ENCODE measurements at regions not wholly inside any gene's neighbourhood (a gene's known extent, or its start where the extent isn't known, plus 50 kb on each side); places are given as distances from the start of the nearest gene placed in this dataset.

DNA sequence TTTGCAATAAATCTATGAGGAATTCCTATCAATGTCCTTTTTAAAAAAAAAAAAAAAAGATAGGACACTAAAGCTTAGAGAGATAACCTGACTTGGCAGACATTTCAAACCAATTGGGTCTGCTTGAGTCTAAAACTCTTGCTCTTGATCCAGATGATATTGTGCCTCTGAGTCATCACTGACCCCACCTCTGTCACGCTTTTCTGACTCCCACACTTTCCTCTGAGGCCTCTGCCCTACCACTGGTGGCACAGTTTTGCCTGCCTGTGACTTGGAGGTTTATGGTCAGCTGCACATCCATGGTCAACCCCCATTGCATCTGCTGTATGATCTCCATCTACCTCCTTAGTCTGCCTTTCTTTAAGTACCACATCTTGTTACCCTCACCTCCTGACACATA, 328.7 kb downstream of the SPRY2 start:
- DNase-seq = no peak

- no peak for DNase-seq
Measured at GRCh38 chr13:80011448-80012212, 329.3 kb downstream of the SPRY2 start.

DNA sequence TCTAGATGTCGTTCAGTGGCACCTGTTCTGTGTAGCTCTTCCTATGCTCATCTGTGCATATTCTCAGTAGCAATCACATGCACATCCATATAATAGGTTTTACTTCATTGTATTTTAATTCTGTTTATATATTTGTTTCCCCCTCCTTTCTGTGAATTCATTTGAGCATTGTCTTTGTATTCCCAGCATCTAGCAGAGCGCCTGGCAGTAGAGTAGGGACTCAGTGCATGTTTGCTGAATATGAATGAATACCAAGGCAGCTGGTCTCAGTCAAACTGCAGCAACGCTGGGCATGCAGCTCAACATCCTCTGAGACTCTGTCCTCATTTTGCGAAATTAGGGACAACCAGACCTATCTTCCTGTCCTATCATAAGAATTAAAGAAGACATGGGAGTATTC, 330.1 kb downstream of the SPRY2 start:
- DNase-seq = no peak

GRCh38 chr13:80010286-80010831, 330.6 kb downstream of the SPRY2 start:
- DNase-seq = no peak

- no peak for DNase-seq
Measured at GRCh38 chr13:80009760-80010159, 331.2 kb downstream of the SPRY2 start.

DNA sequence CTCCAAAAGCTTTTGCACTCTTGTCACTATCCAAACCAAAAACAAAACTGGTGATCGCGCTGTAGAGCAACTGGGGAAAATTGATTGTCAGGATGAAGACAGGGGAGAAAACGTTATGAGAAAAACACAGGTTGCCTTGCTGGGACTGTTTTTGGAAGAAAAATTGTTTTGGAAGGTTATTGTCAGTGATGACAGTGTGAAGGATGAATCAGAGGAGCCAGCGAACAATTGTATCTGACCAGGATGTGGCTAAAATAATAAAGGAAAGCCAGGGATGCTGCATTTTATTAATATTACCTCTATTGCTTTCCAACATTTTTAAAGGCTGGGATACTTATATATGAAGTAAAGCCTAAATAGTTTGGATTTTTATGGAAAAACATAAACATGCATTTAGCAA, 334.0 kb downstream of the SPRY2 start:
- no peak for DNase-seq

DNA sequence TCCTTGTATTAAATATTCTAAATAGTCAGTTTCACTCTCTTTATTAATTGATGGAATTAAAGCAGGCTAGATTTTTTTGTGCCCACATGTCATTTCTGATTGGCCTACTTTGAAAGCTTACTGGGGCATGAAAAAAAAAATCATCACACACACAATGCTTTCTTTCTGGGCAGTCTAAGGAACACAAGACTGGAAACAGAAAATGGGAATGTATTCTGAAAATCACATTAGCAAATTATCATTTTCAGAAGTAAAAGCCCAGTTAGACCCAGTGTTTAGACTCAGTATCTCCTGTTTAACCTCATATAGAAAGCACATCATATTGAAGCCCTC, 339.4 kb downstream of the SPRY2 start:
- DNase-seq = no peak

GRCh38 chr13:80000684-80001509, 340.0 kb downstream of the SPRY2 start:
- DNase-seq = no peak

DNA sequence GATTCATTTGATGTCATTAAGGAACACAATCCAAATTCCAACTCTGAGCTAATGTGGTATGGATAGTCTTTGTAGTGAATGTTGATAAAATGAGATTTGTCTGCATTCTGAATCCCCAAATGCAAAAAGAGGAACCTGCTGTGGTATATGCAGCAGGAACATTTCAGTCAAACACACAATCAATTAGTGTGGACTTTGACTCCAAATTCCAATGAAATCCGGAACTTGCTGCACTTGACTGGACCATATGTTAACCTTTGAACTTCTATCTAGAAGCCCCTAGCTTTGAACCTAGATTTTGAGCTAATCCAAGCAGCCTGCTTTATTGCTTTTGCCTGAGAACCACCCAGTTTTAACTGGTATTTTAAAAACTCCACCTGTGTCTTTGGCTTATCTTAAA, 341.3 kb downstream of the SPRY2 start:
- no peak for DNase-seq

DNA sequence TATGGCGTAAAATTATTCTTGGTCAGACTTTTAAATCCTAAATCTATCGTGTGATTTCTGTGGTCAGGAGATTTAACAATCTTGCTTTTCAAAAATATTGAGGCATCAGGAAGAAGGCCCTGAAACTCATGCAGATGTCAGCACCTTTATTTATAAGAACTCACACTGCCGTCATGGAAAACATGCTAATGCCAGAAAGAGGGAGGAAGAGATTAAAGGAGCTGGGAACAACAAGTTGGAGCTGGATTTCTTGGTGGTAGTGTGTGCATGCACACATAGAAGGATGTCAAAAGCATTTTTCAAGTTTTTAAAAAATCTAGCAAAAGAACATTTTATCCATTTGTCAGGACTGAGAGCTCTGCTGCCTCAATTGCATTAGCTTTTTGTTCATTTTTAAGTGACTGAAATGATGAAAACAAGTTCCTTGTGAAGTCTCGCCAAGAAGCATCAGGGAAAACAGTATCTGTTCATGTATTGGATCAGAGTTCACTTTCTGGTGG, 342.5 kb downstream of the SPRY2 start:
- no peak for DNase-seq

DNA sequence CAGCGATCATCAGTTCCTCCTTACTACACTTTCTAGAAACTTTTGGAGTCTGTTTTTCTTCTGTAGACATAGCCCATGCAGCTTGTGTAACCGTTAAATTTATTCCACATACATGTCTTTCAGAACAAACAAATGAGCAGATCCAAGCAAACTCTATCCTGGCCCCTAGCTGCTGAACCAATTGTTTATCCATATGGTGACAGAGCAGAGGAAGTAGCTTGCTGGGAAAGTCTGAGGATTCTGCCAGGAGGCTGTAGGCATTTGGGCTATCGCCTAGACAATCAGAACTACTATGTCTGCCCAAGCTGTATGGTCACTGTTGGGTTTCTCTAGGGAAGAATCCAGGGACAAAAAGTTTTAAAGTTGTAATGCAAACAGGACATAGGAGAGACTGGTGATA, 343.7 kb downstream of the SPRY2 start:
- no peak for DNase-seq

DNA sequence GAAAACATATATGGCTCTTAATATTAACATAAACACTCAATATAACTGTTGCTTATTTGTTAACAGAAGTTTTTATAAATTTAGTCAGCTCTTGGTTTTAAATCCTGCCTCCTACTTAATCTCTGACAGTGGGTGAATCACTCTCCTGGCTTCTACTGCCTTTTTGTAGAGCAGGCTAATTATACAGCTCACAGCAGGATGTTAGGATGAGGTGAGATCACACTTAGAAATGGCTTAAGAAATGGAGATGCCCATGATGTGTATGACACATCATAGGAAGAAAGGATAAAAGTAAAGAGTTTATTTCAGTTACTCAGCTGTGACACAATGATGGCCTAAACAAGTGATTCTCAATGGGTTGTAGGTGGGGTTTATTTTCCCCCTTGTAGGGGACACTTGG, 345.6 kb downstream of the SPRY2 start:
- no peak for DNase-seq

- no peak for DNase-seq
Measured at GRCh38 chr13:79992111-79992510, 348.8 kb downstream of the SPRY2 start.

- DNase-seq = no peak
Measured at GRCh38 chr13:79990048-79990447, 350.9 kb downstream of the SPRY2 start.

DNA sequence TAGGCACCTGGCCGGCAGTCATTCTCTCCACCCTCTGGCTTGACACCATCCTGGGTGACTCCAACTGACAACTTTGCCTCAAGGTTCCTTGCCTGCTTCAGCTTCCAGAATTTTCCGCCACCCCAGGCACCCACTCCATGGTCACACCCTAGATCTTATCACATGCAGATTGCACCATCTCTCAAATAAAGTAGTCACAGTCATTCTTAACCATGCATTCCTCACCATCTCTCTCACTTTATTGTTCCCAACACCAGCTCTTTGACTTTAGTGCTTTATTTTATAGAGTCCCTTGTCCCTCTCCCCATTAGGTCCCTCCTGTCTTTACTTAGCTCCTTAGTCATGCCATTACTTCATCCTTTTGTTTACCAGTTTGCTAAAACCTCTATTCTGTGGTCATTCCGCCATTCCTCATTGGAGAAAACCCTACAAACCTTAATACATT, 351.7 kb downstream of the SPRY2 start:
- no peak for DNase-seq

- DNase-seq = no peak
Measured at GRCh38 chr13:79988573-79988972, 352.4 kb downstream of the SPRY2 start.

DNA sequence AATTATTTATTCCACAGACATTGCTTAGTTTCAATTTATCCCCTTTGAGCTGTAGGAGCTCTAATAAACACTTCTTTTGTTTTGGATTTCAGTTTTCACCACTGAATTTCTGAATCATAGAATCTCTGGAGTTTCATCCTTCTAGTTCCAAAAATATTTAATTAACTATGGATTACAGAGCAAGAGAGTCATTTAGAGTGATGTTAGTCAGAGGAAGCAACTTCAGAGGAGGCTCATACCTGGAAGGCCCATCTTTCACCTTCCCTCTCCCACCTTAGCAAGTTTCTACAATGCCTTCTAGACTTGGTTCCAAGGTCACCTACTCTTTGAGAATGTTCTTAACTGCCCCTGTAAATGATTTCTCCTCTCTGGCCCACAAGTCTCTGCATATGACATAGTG, 353.2 kb downstream of the SPRY2 start:
- DNase-seq = no peak

DNA sequence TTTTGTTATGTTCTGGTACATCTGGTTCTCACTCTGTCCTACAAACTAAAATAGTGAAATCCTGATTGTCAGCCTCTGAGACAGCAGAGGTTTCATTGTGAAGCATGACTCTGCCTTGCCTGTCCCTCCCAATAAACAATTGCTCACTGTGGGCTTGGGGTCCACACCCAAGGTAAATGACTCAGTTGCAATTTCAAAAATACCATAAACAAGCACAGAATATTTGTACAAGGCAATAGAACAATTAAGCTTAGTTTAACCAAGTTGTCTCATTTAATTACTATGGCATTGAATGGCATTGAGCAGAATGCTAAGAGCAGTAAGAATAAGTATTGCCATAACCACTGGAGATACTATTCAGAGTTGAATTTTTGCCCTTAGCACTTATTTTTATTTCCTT, 353.6 kb downstream of the SPRY2 start:
- DNase-seq = no peak

DNA sequence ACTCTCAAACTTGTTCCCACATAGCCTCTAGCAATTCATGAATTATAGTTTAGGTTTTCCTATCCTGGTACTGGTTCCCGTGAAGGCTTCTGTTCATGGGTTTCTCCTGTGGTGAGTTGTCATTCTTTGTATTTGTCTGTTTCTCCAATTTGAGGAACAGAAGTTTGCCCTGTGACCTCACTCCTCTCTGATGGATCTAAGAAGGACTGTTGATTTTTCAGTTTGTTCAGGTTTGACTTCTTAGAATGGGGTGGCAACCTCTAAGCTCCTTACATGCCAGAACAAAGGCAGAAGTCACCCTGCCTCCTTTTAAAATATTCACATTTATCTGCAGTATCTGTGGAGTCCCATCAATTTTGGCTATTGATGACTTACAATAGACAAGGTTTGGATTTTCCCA, 354.0 kb downstream of the SPRY2 start:
- no peak for DNase-seq

DNA sequence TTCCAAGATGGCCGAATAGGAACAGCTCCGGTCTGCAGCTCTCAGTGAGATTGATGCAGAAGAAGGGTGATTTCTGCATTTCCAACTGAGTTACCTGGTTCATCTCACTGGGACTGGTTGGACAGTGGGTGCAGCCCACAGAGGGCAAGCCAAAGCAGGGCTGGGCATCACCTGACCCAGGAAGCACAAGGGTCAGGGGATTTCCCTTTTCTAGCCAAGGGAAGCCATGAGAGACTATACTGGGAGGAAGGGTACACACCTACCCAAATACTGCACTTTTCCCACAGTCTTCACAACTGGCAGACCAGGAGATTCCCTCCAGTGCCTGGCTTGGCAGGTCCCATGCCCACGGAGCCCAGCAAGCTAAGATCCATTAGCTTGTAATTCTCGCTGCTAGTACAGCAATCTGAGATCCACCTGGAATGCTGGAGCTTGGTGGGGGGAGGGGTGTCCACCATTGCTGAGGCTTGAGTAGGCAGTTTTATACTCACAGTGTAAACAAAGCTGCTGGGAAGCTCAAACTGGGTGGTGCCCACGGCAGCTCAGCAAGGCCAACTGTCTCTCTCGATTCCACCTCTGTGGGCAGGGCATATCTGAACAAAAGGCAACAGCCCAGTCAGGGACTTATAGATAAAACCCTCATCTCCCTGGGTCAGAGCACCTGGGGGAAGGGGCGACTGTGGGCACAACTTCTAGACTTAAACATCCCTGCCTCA, 365.8 kb downstream of the SPRY2 start:
- DNase-seq = peak; percentile 58 to 61

DNA sequence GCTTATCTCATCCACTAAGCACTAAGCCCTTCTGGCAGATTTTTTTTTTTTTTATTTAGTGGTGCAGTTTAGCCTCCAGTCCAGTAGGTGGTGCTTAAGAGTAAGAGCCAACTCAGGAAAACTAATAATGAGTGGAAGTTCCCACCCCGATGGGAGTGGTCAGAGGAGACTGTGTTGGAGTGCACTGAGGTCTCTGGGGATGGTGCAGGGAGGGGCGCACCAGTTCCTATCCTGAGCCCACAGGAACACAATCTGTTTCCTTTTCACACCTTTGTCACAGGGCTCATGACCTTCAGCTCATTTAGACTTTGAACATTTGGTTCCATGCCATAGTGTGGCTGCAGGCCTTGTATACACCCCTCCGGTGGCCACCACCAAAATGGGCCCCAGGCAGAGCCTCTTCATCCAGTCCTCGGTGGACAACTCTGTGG, 367.4 kb downstream of the SPRY2 start:
- DNase-seq = peak in 1 of 2 experiments; percentile 17

DNA sequence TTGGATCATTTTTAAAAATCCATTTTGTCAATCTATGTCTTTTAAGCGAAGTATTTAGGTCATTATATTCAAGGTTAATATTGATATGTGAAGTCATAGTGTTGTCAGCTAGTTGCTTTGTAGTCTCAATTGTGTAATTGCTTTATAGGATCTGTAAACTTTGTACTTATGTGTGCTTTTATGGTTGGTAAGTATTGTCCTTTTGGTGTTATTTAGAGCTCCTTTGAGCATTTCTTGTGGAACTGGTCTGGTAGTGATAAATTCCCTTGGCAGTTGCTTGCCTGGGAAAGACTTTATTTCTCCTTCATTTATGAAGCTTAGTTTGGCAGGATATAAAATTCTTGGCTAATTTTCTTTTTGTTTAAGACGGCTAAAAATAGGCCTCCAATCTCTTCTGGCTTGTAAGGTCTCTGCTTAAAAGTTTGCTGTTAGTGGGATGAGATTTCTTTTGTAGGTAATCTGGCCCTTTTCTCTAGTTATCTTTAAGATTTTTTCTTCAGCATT, 368.8 kb downstream of the SPRY2 start:
- DNase-seq = no peak

- no peak for DNase-seq
Measured at GRCh38 chr13:79966493-79966895, 374.4 kb downstream of the SPRY2 start.

All from SHP77 (cell line).